ENCODE measurements at regions not wholly inside any gene's neighbourhood (a gene's known extent, or its start where the extent isn't known, plus 50 kb on each side); places are given as distances from the start of the nearest gene placed in this dataset.

DNA sequence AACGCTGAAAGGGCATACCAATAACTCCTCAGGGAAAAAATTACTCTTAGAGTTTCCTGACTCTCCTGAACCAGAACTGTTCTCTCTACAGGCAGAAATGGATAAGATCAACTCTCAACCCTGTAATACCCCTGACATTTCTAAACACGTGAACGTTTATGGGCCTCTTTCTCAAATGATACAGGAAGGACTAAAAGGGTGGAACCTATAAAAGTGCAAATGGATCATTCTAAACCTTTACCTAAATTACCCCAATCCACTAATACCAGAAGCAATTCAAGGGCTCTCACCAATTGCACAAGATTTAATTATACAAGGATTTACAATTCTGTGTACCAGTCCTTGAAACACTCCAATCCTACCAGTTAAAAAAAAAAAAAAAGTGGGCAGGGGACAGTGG, 98.0 kb upstream of the FAM174B start (continued):
- TF ChIP-seq AFF4 (CRISPR knock-in tag; IDR thresholded peaks at IDR 0.05) (no peak), MED1 (CRISPR knock-in tag; IDR thresholded peaks at IDR 0.05) (no peak), KDM2A (CRISPR knock-in tag; IDR thresholded peaks at IDR 0.05; ENCODE audit: borderline replicate concordance, low read depth) (no peak), MTF1 (CRISPR knock-in tag; IDR thresholded peaks at IDR 0.05) (no peak), ZNF101 (CRISPR knock-in tag; IDR thresholded peaks at IDR 0.05; ENCODE audit: borderline replicate concordance, low read depth) (no peak), SALL1 (CRISPR knock-in tag; IDR thresholded peaks at IDR 0.05) (no peak)
- TF ChIP-seq, protein P1, sequence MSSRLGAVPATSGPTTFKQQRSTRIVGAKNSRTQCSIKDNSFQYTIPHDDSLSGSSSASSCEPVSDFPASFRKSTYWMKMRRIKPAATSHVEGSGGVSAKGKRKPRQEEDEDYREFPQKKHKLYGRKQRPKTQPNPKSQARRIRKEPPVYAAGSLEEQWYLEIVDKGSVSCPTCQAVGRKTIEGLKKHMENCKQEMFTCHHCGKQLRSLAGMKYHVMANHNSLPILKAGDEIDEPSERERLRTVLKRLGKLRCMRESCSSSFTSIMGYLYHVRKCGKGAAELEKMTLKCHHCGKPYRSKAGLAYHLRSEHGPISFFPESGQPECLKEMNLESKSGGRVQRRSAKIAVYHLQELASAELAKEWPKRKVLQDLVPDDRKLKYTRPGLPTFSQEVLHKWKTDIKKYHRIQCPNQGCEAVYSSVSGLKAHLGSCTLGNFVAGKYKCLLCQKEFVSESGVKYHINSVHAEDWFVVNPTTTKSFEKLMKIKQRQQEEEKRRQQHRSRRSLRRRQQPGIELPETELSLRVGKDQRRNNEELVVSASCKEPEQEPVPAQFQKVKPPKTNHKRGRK (CRISPR knock-in tag; IDR thresholded peaks at IDR 0.05), result no peak

DNA sequence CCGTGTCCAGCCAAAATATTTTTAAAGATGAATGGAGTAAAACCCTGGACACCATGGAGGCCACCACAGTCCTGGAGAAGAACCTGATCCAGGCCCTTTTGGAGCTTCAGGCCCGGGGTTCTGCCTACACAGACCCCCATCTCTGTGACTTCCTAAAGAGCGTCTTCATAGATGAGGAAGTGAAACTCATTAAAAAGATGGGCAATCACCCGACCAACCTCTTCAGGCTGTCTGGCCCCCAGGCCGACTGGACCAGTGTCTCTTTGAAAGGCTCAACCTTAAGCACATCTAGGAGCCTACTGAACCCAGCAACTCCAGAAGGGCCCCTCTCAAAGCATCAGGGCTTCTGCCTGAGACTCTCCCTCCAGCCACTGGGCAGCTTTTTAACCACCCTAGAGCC, 107.9 kb upstream of the FAM174B start:
- no peak for FAIRE-seq
- Histone ChIP-seq H3K4me3 (replicated peaks in 1 of 3; ENCODE audit: insufficient read depth in 1 of 3, low read depth in 2 of 3, low read length in 3 of 3) (no peak overlapping the region), H3K4me2 (ENCODE audit: low read depth, low read length) (no peak overlapping the region), H3K79me2 (ENCODE audit: insufficient read depth, low read length) (no peaks in the 10 kb centered on the region), H2AFZ (ENCODE audit: low read length) (no peak overlapping the region), H3K27ac (ENCODE audit: extremely low read length, insufficient read depth, low read length) (no peak overlapping the region), H3K4me1 (ENCODE audit: insufficient read depth, low read length) (no peaks in the 10 kb centered on the region), H3K27me3 (ENCODE audit: control insufficient read depth in 1 of 2, insufficient read depth in 2 of 2, low read length in 2 of 2) (no peaks in the 10 kb centered on the region), H4K20me1 (ENCODE audit: insufficient read depth, low read length) (no peaks in the 10 kb centered on the region), H3K36me3 (replicated peaks in 1 of 2; ENCODE audit: control insufficient read depth in 1 of 2, insufficient read depth in 2 of 2, low read length in 2 of 2) (no peaks in the 10 kb centered on the region), H3K9ac (ENCODE audit: insufficient read depth, low read depth, low read length) (no peak overlapping the region), H3K9me3 (ENCODE audit: low read length) (no peaks in the 10 kb centered on the region)
- WGBS (ENCODE audit: low lambda C conversion rate), result 5% methylated on average over 3 of the region's 5 CpGs
- no peak for DNase-seq (ENCODE audit: low spot score)
- BruUV-seq (replicated peaks), result no TSS peak
- ChIA-PET CTCF (ENCODE audit: low intra/inter-chr PET ratio, low total read pairs) (no interaction called here), POLR2A (no interaction called here)
- ATAC-seq, result no peak
- TF ChIP-seq JUND (CRISPR knock-in tag; IDR thresholded peaks at IDR 0.05) (no peak), ZKSCAN1 (IDR thresholded peaks at IDR 0.05; ENCODE audit: low read length) (no peak), HOXA9 (CRISPR knock-in tag; IDR thresholded peaks at IDR 0.05; ENCODE audit: borderline replicate concordance) (no peak), PHF20 (CRISPR knock-in tag; IDR thresholded peaks at IDR 0.05) (no peak), NFATC3 (CRISPR knock-in tag; IDR thresholded peaks at IDR 0.05) (no peak), ZBTB34 (CRISPR knock-in tag; IDR thresholded peaks at IDR 0.05) (no peak), NKX3-1 (CRISPR knock-in tag; IDR thresholded peaks at IDR 0.05) (no peak), ZSCAN30 (CRISPR knock-in tag; IDR thresholded peaks at IDR 0.05) (no peak), DNMT3B (CRISPR knock-in tag; conservative IDR thresholded peaks at IDR 0.05) (no peak), NCOA1 (CRISPR knock-in tag; IDR thresholded peaks at IDR 0.05) (no peak)
- intact Hi-C loops (cut with micrococcal nuclease; ENCODE audit: unreplicated experiment), result no loop called here
- in situ Hi-C loops (cut with HindIII; ENCODE audit: extremely low pct_ligation_motif_present, low pct_unique_long_range_greater_than_20kb), result no loop called here
